HepG2 (cell line): ENCODE measurements at regions not wholly inside any gene's neighbourhood (a gene's known extent, or its start where the extent isn't known, plus 50 kb on each side); places are given as distances from the start of the nearest gene placed in this dataset.

ENCODE experiments used
- ATAC-seq: fragments of 200-7000 bp; cut with Tn5 transposase; 3 replicates; pipeline ENCODE4 v1.9.1; 2020; ENCODE audit warnings: mild to moderate bottlenecking, moderate library complexity
- BruUV-seq: library from RNA; stranded (reverse); fragments of 400-500 nt; replicated peaks from 2 replicates; lab custom pipeline; 2021; lab: Mats Ljungman, UMichigan
- CTCF ChIA-PET: fragments of 300-600 bp; formaldehyde crosslinking; extraction: SDS; loops from one replicate; lab custom pipeline; 2021; ENCODE audit warnings: low total read pairs, inconsistent platforms, low intra/inter-chr PET ratio; lab: Yijun Ruan, JAX
- POLR2A ChIA-PET: fragments of 350-600 bp; sonication (Branson Sonifier 250); formaldehyde crosslinking; loops from one replicate; lab custom pipeline; 2020; ENCODE audit warnings: antibody characterized with exemption, inconsistent platforms; lab: Yijun Ruan, JAX
- DNase-seq: peaks from one replicate; pipeline ENCODE4 v3.0.0-alpha.2; 2015; ENCODE audit warnings: low spot score
- FAIRE-seq: peaks from 3 replicates; lab custom pipeline; 2011; peaks lifted over from hg19 to GRCh38; lab: Jason Lieb, UNC
- H2AFZ ChIP-seq: one replicate; pipeline ENCODE4 v1.6.1; 2011; ENCODE audit warnings: low read length, inconsistent platforms
- H3K27ac ChIP-seq: fragments of 300-600 bp; 3 replicates; pipeline ENCODE4 v1.8.0; 2011; ENCODE audit warnings: mixed run types, mild to moderate bottlenecking, mixed read lengths, low read length, inconsistent platforms; ENCODE audit not compliant: insufficient read depth; ENCODE audit errors: extremely low read length
- H3K27me3 ChIP-seq, 2 experiments: fragments of 200-600 bp in 1 of 2; 2 replicates in 1 of 2; 3 replicates in 1 of 2; pipeline versions ENCODE4 v1.6.0 to v1.8.0; 2011; ENCODE audit warnings: low read length in 2 of 2, mild to moderate bottlenecking in 2 of 2, moderate library complexity in 2 of 2, inconsistent platforms in 1 of 2; ENCODE audit not compliant: insufficient read depth in 2 of 2, control insufficient read depth in 1 of 2
- H3K36me3 ChIP-seq, 2 experiments: fragments of 200-600 bp in 1 of 2; replicated peaks in 1 of 2; 2 replicates in 1 of 2; 3 replicates in 1 of 2; pipeline versions ENCODE4 v1.5.1 to v1.8.0; 2011; ENCODE audit warnings: low read length in 2 of 2, inconsistent platforms in 1 of 2; ENCODE audit not compliant: insufficient read depth in 2 of 2, control insufficient read depth in 1 of 2
- H3K4me1 ChIP-seq: 2 replicates; pipeline ENCODE4 v1.5.1; 2012; ENCODE audit warnings: low read length, inconsistent platforms; ENCODE audit not compliant: insufficient read depth
- H3K4me2 ChIP-seq: 2 replicates; pipeline ENCODE4 v1.6.0; 2011; ENCODE audit warnings: low read depth, low read length, inconsistent platforms
- H3K4me3 ChIP-seq, 3 experiments: fragments of 200-600 bp in 1 of 3; sonication (generic), shearing (Covaris generic) in 1 of 3; replicated peaks in 1 of 3; 2 replicates each; pipeline ENCODE4 v1.5.1; 2011 to 2016; ENCODE audit warnings: low read length in 3 of 3, inconsistent platforms in 2 of 3, low read depth in 2 of 3, mild to moderate bottlenecking in 2 of 3, control low read depth in 1 of 3, mixed read lengths in 1 of 3; ENCODE audit not compliant: insufficient read depth in 1 of 3
- H3K79me2 ChIP-seq: one replicate; pipeline ENCODE4 v1.6.1; 2011; ENCODE audit warnings: low read length, inconsistent platforms; ENCODE audit not compliant: insufficient read depth
- H3K9ac ChIP-seq: 2 replicates; pipeline ENCODE4 v1.6.0; 2011; ENCODE audit warnings: mild to moderate bottlenecking, low read depth, low read length, inconsistent platforms; ENCODE audit not compliant: insufficient read depth
- H3K9me3 ChIP-seq: 2 replicates; pipeline ENCODE4 v1.5.1; 2012; ENCODE audit warnings: mild to moderate bottlenecking, low read length
- H4K20me1 ChIP-seq: 2 replicates; pipeline ENCODE4 v1.6.0; 2011; ENCODE audit warnings: inconsistent platforms, mild to moderate bottlenecking, low read length, moderate library complexity; ENCODE audit not compliant: insufficient read depth
- ATAD3A ChIP-seq: sonication (generic); formaldehyde crosslinking; IDR thresholded peaks from 2 replicates; pipeline ENCODE4 v1.4.0; 2020; ENCODE audit warnings: missing genetic modification reagents
- DMAP1 ChIP-seq: IDR thresholded peaks from 2 replicates; pipeline ENCODE4 v1.6.1; 2016
- FOXJ3 ChIP-seq: sonication (generic); formaldehyde crosslinking; IDR thresholded peaks from 2 replicates; pipeline ENCODE4 v1.4.0; 2020; ENCODE audit warnings: missing genetic modification reagents, mild to moderate bottlenecking, borderline replicate concordance
- GTF2F1 ChIP-seq: fragments of 150-350 bp; IDR thresholded peaks from 2 replicates; pipeline ENCODE4 v1.6.1; 2014; ENCODE audit warnings: low read length
- HNRNPL ChIP-seq: fragments of 200-400 bp; formaldehyde crosslinking; IDR thresholded peaks from 2 replicates; pipeline ENCODE4 v1.6.1; 2017; ENCODE audit warnings: mild to moderate bottlenecking, low read depth, low read length
- RBM39 ChIP-seq: fragments of 200-400 bp; formaldehyde crosslinking; IDR thresholded peaks from one replicate; pipeline ENCODE4 v1.6.1; 2018; ENCODE audit warnings: antibody characterized with exemption, mild to moderate bottlenecking, low read depth, low read length; ENCODE audit not compliant: poor library complexity, severe bottlenecking
- RORA ChIP-seq: sonication (generic); formaldehyde crosslinking; IDR thresholded peaks from 2 replicates; pipeline ENCODE4 v1.5.0; 2020; ENCODE audit warnings: mild to moderate bottlenecking, missing genetic modification reagents, moderate library complexity
- SRSF4 ChIP-seq: fragments of 200-400 bp; formaldehyde crosslinking; IDR thresholded peaks from one replicate; pipeline ENCODE4 v1.6.1; 2018; ENCODE audit warnings: mild to moderate bottlenecking, low read depth, low read length, moderate library complexity; ENCODE audit not compliant: poor library complexity, severe bottlenecking
- STAG1 ChIP-seq: sonication (generic); formaldehyde crosslinking; IDR thresholded peaks from 2 replicates; pipeline ENCODE4 v1.4.0; 2020; ENCODE audit warnings: missing genetic modification reagents
- ZNF121 ChIP-seq: sonication (generic); formaldehyde crosslinking; IDR thresholded peaks from 2 replicates; pipeline ENCODE4 v1.5.0; 2020; ENCODE audit warnings: mild to moderate bottlenecking, missing genetic modification reagents
- ZNF558 ChIP-seq: sonication (generic); formaldehyde crosslinking; IDR thresholded peaks from 2 replicates; pipeline ENCODE4 v1.9.0; 2022; ENCODE audit warnings: mild to moderate bottlenecking, missing genetic modification reagents, borderline replicate concordance
- ZNF672 ChIP-seq: sonication (generic); formaldehyde crosslinking; IDR thresholded peaks from 2 replicates; pipeline ENCODE4 v1.8.1; 2022; ENCODE audit warnings: missing genetic modification reagents
- ZNF878 ChIP-seq: sonication (generic); formaldehyde crosslinking; IDR thresholded peaks from 2 replicates; pipeline ENCODE4 v1.8.1; 2023; ENCODE audit warnings: mild to moderate bottlenecking, missing genetic modification reagents, moderate library complexity
- WGBS: methylation state at CpG from one replicate; pipeline ENCODE4 v1.1.6; 2017; ENCODE audit warnings: low lambda C conversion rate; 5-methylcytosine and 5-hydroxymethylcytosine counted together
- in situ Hi-C: cut with HindIII; loops from 2 replicates; pipeline ENCODE4 v1.10.0; 2017; ENCODE audit warnings: low pct_unique_long_range_greater_than_20kb; ENCODE audit not compliant: extremely low pct_ligation_motif_present
- intact Hi-C: fragments of 100-400 bp; cut with micrococcal nuclease; formaldehyde crosslinking; loops from one replicate; pipeline ENCODE4 v1.10.0; 2022; ENCODE audit not compliant: unreplicated experiment
- TF ChIP-seq, protein P1 (sequence below): IDR thresholded peaks from 2 replicates; pipeline ENCODE4 v1.6.1; 2016; ENCODE audit warnings: low read depth, control low read depth
- TF ChIP-seq, protein P2 (sequence below): sonication (generic); formaldehyde crosslinking; IDR thresholded peaks from 2 replicates; pipeline ENCODE4 v1.5.0; 2020; ENCODE audit warnings: mild to moderate bottlenecking, missing genetic modification reagents, borderline replicate concordance
- TF ChIP-seq, protein P3 (sequence below): IDR thresholded peaks from 2 replicates; pipeline ENCODE4 v1.6.1; 2016; ENCODE audit warnings: mild to moderate bottlenecking, missing biosample characterization, missing genetic modification reagents

DNA sequence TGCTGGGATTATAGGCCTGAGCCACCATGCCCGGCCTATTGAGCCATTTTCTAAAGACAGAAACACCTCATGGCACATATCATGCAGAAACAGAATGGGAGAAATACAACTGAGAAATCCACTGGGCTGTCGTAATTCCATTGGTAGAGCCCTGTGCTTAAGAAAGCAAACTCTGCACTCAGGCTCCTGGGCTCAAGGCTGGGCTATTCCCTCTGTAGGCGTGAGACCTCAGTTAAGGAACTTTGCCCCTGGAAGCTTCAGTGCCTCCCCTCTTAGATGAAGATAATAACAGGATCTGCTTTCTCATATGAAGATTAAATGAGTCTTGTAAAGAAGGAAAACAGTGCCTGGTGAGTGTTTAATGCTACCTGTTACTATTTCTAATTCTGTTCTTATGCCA is 120.3 kb downstream of the PXDC1 start (continued):
- TF ChIP-seq, protein P1, sequence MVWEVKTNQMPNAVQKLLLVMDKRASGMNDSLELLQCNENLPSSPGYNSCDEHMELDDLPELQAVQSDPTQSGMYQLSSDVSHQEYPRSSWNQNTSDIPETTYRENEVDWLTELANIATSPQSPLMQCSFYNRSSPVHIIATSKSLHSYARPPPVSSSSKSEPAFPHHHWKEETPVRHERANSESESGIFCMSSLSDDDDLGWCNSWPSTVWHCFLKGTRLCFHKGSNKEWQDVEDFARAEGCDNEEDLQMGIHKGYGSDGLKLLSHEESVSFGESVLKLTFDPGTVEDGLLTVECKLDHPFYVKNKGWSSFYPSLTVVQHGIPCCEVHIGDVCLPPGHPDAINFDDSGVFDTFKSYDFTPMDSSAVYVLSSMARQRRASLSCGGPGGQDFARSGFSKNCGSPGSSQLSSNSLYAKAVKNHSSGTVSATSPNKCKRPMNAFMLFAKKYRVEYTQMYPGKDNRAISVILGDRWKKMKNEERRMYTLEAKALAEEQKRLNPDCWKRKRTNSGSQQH (CRISPR knock-in tag) = no peak
- TF ChIP-seq ZNF121 (CRISPR knock-in tag) (no peak), FOXJ3 (CRISPR knock-in tag) (no peak), HNRNPL (no peak), DMAP1 (CRISPR knock-in tag) (no peak)

DNA sequence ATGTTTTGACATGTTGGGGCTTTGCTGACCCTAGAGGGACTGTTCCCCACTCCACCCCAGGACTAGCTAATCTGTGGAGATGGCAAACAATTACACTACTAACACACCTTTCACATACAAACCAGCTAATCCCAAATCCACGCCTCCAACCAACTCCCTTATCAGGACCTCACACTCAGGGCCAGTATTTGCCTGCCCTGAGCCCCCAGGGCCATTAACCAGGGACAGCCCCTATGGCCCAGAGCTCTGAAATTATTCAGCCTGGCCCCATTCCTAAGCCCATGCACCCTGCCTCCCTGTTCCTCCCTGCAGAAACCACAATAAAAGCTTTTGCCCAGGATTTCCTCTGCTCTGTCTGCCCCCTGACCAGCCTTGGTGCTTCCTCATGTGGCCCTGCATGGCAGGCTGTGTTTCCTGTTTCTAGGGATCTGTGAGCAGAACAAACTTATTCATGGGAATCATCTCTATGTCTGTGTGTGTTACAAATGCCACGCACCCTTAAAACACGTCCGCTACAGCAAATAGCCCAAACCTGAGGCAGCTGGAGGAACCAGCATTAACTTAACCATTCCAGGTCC is 121.2 kb downstream of the PXDC1 start:
- no TSS peak for BruUV-seq
- POLR2A ChIA-PET = no interaction called here
- Histone ChIP-seq H2AFZ (no peak overlapping the region), H3K4me2 (no peak overlapping the region), H3K9me3 (no peaks in the 10 kb centered on the region), H3K9ac (no peak overlapping the region), H3K36me3 (no peaks in the 10 kb centered on the region), H3K4me3 (no peak overlapping the region), H3K79me2 (no peaks in the 10 kb centered on the region), H3K4me1 (0 out of 2 replicates have a peak, but pooled peaks cover 4% of the 10 kb centered on the region), H3K27ac (no peak overlapping the region), H4K20me1 (no peaks in the 10 kb centered on the region), H3K27me3 (peaks cover 2 to 40% of the 10 kb centered on the region in 2 experiments; a peak in 4 of 5 replicates)
- CTCF ChIA-PET = no interaction called here
- FAIRE-seq (no peak), ATAC-seq (no peak; the same call in 2 of the 3 replicates), DNase-seq (no peak)
- TF ChIP-seq, protein P2, sequence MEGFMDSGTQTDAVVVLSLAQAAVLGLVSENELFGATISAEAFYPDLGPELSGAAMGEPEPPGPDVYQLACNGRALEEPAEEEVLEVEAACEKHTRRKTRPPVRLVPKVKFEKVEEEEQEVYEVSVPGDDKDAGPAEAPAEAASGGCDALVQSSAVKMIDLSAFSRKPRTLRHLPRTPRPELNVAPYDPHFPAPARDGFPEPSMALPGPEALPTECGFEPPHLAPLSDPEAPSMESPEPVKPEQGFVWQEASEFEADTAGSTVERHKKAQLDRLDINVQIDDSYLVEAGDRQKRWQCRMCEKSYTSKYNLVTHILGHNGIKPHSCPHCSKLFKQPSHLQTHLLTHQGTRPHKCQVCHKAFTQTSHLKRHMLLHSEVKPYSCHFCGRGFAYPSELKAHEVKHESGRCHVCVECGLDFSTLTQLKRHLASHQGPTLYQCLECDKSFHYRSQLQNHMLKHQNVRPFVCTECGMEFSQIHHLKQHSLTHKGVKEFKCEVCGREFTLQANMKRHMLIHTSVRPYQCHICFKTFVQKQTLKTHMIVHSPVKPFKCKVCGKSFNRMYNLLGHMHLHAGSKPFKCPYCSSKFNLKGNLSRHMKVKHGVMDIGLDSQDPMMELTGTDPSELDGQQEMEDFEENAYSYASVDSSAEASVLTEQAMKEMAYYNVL (CRISPR knock-in tag) = no peak
- no peak for TF ChIP-seq RBM39
- no peak for TF ChIP-seq ZNF878 (CRISPR knock-in tag)
- TF ChIP-seq ATAD3A (CRISPR knock-in tag) = no peak
- TF ChIP-seq RORA (CRISPR knock-in tag) = no peak
- no peak for TF ChIP-seq GTF2F1
- TF ChIP-seq, protein P3, sequence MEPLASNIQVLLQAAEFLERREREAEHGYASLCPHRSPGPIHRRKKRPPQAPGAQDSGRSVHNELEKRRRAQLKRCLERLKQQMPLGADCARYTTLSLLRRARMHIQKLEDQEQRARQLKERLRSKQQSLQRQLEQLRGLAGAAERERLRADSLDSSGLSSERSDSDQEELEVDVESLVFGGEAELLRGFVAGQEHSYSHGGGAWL (CRISPR knock-in tag) = no peak
- TF ChIP-seq ZNF672 = no peak
- no peak for TF ChIP-seq SRSF4
- TF ChIP-seq ZNF558 = no peak
- no peak for TF ChIP-seq STAG1 (CRISPR knock-in tag)
- in situ Hi-C loops = no loop called here
- intact Hi-C loops = no loop called here
- WGBS = 69% methylated on average over 4 of the region's 4 CpGs
